ENCODE measurements at regions not wholly inside any gene's neighbourhood (a gene's known extent, or its start where the extent isn't known, plus 50 kb on each side); places are given as distances from the start of the nearest gene placed in this dataset.

- H3K4me1 Mint-ChIP-seq = no peaks in the 10 kb centered on the region
- DNase-seq = no peak
- no peak overlapping the region for H3K27ac Mint-ChIP-seq
- no peaks in the 10 kb centered on the region for H3K36me3 Mint-ChIP-seq
- ATAC-seq (replicated peaks) = no peak
- no peaks in the 10 kb centered on the region for H3K27me3 Mint-ChIP-seq
- H3K4me3 Mint-ChIP-seq = no peak overlapping the region
- peaks cover 0 to 1% of the 10 kb centered on the region in 2 donors for H3K9me3 Mint-ChIP-seq
Observed at GRCh38 chr15:92320012-92320699, 73.5 kb upstream of the ST8SIA2 start.

GRCh38 chr15:92322566-92323355 is 70.9 kb upstream of the ST8SIA2 start:
- H3K9me3 Mint-ChIP-seq = peaks cover 0 to 1% of the 10 kb centered on the region in 2 donors
- H3K4me3 Mint-ChIP-seq = no peak overlapping the region
- no peaks in the 10 kb centered on the region for H3K27me3 Mint-ChIP-seq
- ATAC-seq (replicated peaks) = no peak
- no peaks in the 10 kb centered on the region for H3K36me3 Mint-ChIP-seq
- H3K4me1 Mint-ChIP-seq = no peaks in the 10 kb centered on the region
- H3K27ac Mint-ChIP-seq = no peak overlapping the region
- no peak for DNase-seq

- H3K27ac Mint-ChIP-seq = no peak overlapping the region
- H3K27me3 Mint-ChIP-seq = no peaks in the 10 kb centered on the region
- no peak for ATAC-seq (replicated peaks)
- H3K4me1 Mint-ChIP-seq = no peaks in the 10 kb centered on the region
- no peak for DNase-seq
- peaks cover 0 to 1% of the 10 kb centered on the region in 2 donors for H3K9me3 Mint-ChIP-seq
- no peak overlapping the region for H3K4me3 Mint-ChIP-seq
- no peaks in the 10 kb centered on the region for H3K36me3 Mint-ChIP-seq
Observed at GRCh38 chr15:92323525-92323924, 70.2 kb upstream of the ST8SIA2 start.

GRCh38 chr15:92324101-92324963 is 69.3 kb upstream of the ST8SIA2 start:
- DNase-seq = no peak
- H3K9me3 Mint-ChIP-seq = peaks cover 0 to 1% of the 10 kb centered on the region in 2 donors
- no peaks in the 10 kb centered on the region for H3K27me3 Mint-ChIP-seq
- H3K4me1 Mint-ChIP-seq = no peaks in the 10 kb centered on the region
- no peaks in the 10 kb centered on the region for H3K36me3 Mint-ChIP-seq
- no peak overlapping the region for H3K4me3 Mint-ChIP-seq
- no peak overlapping the region for H3K27ac Mint-ChIP-seq
- no peak for ATAC-seq (replicated peaks)

- no peaks in the 10 kb centered on the region for H3K27me3 Mint-ChIP-seq
- peaks cover 0 to 1% of the 10 kb centered on the region in 2 donors for H3K9me3 Mint-ChIP-seq
- no peaks in the 10 kb centered on the region for H3K36me3 Mint-ChIP-seq
- no peak overlapping the region for H3K27ac Mint-ChIP-seq
- no peak overlapping the region for H3K4me3 Mint-ChIP-seq
- H3K4me1 Mint-ChIP-seq = no peaks in the 10 kb centered on the region
- ATAC-seq (replicated peaks) (no peak), DNase-seq (no peak)
Observed at GRCh38 chr15:92326236-92326635, 67.4 kb upstream of the ST8SIA2 start.

GRCh38 chr15:92327033-92327432 is 66.6 kb upstream of the ST8SIA2 start:
- peaks cover 0 to 1% of the 10 kb centered on the region in 2 donors for H3K9me3 Mint-ChIP-seq
- H3K4me1 Mint-ChIP-seq = no peaks in the 10 kb centered on the region
- ATAC-seq (replicated peaks) (no peak), DNase-seq (no peak)
- no peak overlapping the region for H3K4me3 Mint-ChIP-seq
- H3K27ac Mint-ChIP-seq = no peak overlapping the region
- H3K27me3 Mint-ChIP-seq = no peaks in the 10 kb centered on the region
- no peaks in the 10 kb centered on the region for H3K36me3 Mint-ChIP-seq

GRCh38 chr15:92328207-92328606 is 65.5 kb upstream of the ST8SIA2 start:
- DNase-seq (no peak), ATAC-seq (replicated peaks) (no peak)
- H3K36me3 Mint-ChIP-seq = no peaks in the 10 kb centered on the region
- peaks cover 3% of the 10 kb centered on the region in 2 donors for H3K9me3 Mint-ChIP-seq
- no peaks in the 10 kb centered on the region for H3K27me3 Mint-ChIP-seq
- H3K4me3 Mint-ChIP-seq = no peak overlapping the region
- no peaks in the 10 kb centered on the region for H3K4me1 Mint-ChIP-seq
- H3K27ac Mint-ChIP-seq = no peak overlapping the region

GRCh38 chr15:92332125-92332899 is 61.4 kb upstream of the ST8SIA2 start:
- ATAC-seq (replicated peaks) (no peak), DNase-seq (no peak)
- Mint-ChIP-seq H3K36me3 (no peaks in the 10 kb centered on the region), H3K27ac (no peak overlapping the region), H3K4me3 (no peak overlapping the region), H3K4me1 (no peaks in the 10 kb centered on the region), H3K27me3 (no peaks in the 10 kb centered on the region), H3K9me3 (peaks cover 3% of the 10 kb centered on the region in 2 donors)

GRCh38 chr15:92333709-92334108 is 60.0 kb upstream of the ST8SIA2 start:
- ATAC-seq (replicated peaks) = no peak

GRCh38 chr15:92336419-92336987 is 57.2 kb upstream of the ST8SIA2 start:
- Mint-ChIP-seq H3K4me1 (no peaks in the 10 kb centered on the region), H3K36me3 (no peaks in the 10 kb centered on the region), H3K27ac (no peak overlapping the region), H3K4me3 (no peak overlapping the region), H3K27me3 (no peaks in the 10 kb centered on the region), H3K9me3 (peaks cover 3% of the 10 kb centered on the region in 2 donors)
- DNase-seq (no peak), ATAC-seq (replicated peaks) (no peak)

More at GRCh38 chr15:92333709-92334108, 60.0 kb upstream of the ST8SIA2 start:
- Mint-ChIP-seq H3K4me1 (no peaks in the 10 kb centered on the region), H3K36me3 (no peaks in the 10 kb centered on the region), H3K27me3 (no peaks in the 10 kb centered on the region), H3K9me3 (peaks cover 3% of the 10 kb centered on the region in 2 donors), H3K27ac (no peak overlapping the region), H3K4me3 (no peak overlapping the region)
- no peak for DNase-seq

GRCh38 chr15:92339361-92339760 is 54.3 kb upstream of the ST8SIA2 start:
- no peaks in the 10 kb centered on the region for H3K27me3 Mint-ChIP-seq
- no peaks in the 10 kb centered on the region for H3K4me1 Mint-ChIP-seq

More at GRCh38 chr15:92339361-92339760, 54.3 kb upstream of the ST8SIA2 start:
- DNase-seq = no peak
- ATAC-seq (replicated peaks) = no peak
- H3K27ac Mint-ChIP-seq = no peak overlapping the region
- no peaks in the 10 kb centered on the region for H3K36me3 Mint-ChIP-seq
- H3K4me3 Mint-ChIP-seq = no peak overlapping the region
- peaks cover 0 to 1% of the 10 kb centered on the region in 2 donors for H3K9me3 Mint-ChIP-seq

Data from stimulated activated naive B cell treated with anti-CD40 and anti-IgM and Interleukin-4, amounts not matched to agents 10 μg/mL and 1 μg/mL and 100 μg/mL, for 72 hours (primary cell).